B cell (primary cell): ENCODE measurements at regions not wholly inside any gene's neighbourhood (a gene's known extent, or its start where the extent isn't known, plus 50 kb on each side); places are given as distances from the start of the nearest gene placed in this dataset.

Experiments
- ATAC-seq: fragments of 200-7000 bp; cut with Tn5 transposase; one replicate; pipeline ENCODE4 v1.10.0; 2021; ENCODE audit warnings: low read depth, mild to moderate bottlenecking, moderate number of reproducible peaks, moderate library complexity
- CTCF ChIA-PET: fragments of 350-600 bp; sonication (Branson Sonifier 250); formaldehyde crosslinking; loops from one replicate; lab custom pipeline; 2021; ENCODE audit warnings: antibody characterized with exemption, inconsistent platforms; lab: Charles Lee
- POLR2A ChIA-PET: fragments of 350-600 bp; sonication (Branson Sonifier 250); formaldehyde crosslinking; loops from one replicate; lab custom pipeline; 2021; ENCODE audit warnings: antibody characterized with exemption; lab: Charles Lee
- DNase-seq: peaks from one replicate; pipeline ENCODE4 v3.0.0; 2013
- H2AFZ ChIP-seq: 2 replicates; pipeline ENCODE4 v1.6.1; 2012; ENCODE audit warnings: mild to moderate bottlenecking, low read depth, low read length; ENCODE audit not compliant: insufficient read depth, poor library complexity, severe bottlenecking
- H3K27ac ChIP-seq, 2 donors: 1 replicate in 1 of 2; 2 replicates in 1 of 2; pipeline ENCODE4 v1.5.1; 2012 to 2013; ENCODE audit warnings: low read length in 2 of 2, mild to moderate bottlenecking in 2 of 2, moderate library complexity in 1 of 2
- H3K27me3 ChIP-seq, 4 experiments: fragments of 200-600 bp in 1 of 4; sonication (generic) in 1 of 4; replicated peaks in 1 of 4; 1 replicate in 2 of 4; 2 replicates in 2 of 4; pipeline versions ENCODE4 v1.6.1 to v1.7.0; 2013 to 2016; ENCODE audit warnings: low read length in 3 of 4, mild to moderate bottlenecking in 2 of 4, mixed read lengths in 1 of 4, moderate library complexity in 1 of 4; ENCODE audit not compliant: insufficient read depth in 4 of 4, control insufficient read depth in 3 of 4; ENCODE audit errors: control extremely low read depth in 1 of 4
- H3K36me3 ChIP-seq, 2 experiments: replicated peaks in 1 of 2; 1 replicate in 1 of 2; 2 replicates in 1 of 2; pipeline versions ENCODE4 v1.6.1 to v1.7.1; 2013; ENCODE audit warnings: low read length in 1 of 2; ENCODE audit not compliant: insufficient read depth in 2 of 2, control insufficient read depth in 1 of 2; ENCODE audit errors: control extremely low read depth in 1 of 2, extremely low read depth in 1 of 2
- H3K4me1 ChIP-seq, 2 donors: fragments of 200-600 bp in 1 of 2; sonication (generic) in 1 of 2; 1 replicate in 1 of 2; 2 replicates in 1 of 2; pipeline versions ENCODE4 v1.5.1 to v1.6.1; 2013 to 2017; ENCODE audit warnings: low read length in 2 of 2; ENCODE audit not compliant: control insufficient read depth in 2 of 2, insufficient read depth in 2 of 2
- H3K4me2 ChIP-seq: replicated peaks from 2 replicates; pipeline ENCODE3; 2012; ENCODE audit warnings: mild to moderate bottlenecking, low read depth, low read length; ENCODE audit not compliant: poor library complexity, severe bottlenecking
- H3K4me3 ChIP-seq, 5 experiments: fragments of 200-600 bp in 1 of 5; sonication (generic) in 1 of 5; 1 replicate in 3 of 5; 2 replicates in 2 of 5; pipeline versions ENCODE4 v1.5.1 to v1.7.0; 2011 to 2016; ENCODE audit warnings: low read length in 4 of 5, mild to moderate bottlenecking in 4 of 5, low read depth in 2 of 5, control low read depth in 1 of 5, moderate library complexity in 1 of 5; ENCODE audit not compliant: insufficient read depth in 1 of 5; ENCODE audit errors: control extremely low read depth in 1 of 5, extremely low read depth in 1 of 5
- H3K79me2 ChIP-seq: fragments of 200-600 bp; sonication (generic); one replicate; pipeline ENCODE4 v1.6.0; 2016; ENCODE audit warnings: low read length; ENCODE audit not compliant: control insufficient read depth, insufficient read depth
- H3K9ac ChIP-seq: fragments of 200-600 bp; sonication (generic); 2 replicates; pipeline ENCODE4 v1.6.1; 2017; ENCODE audit warnings: mild to moderate bottlenecking, low read length, moderate library complexity
- H3K9me3 ChIP-seq, 3 donors: one replicate each; pipeline versions ENCODE4 v1.6.1 to v1.7.1; 2013; ENCODE audit warnings: low read length in 2 of 3; ENCODE audit not compliant: control insufficient read depth in 2 of 3, insufficient read depth in 1 of 3; ENCODE audit errors: control extremely low read depth in 1 of 3
- H4K20me1 ChIP-seq: 2 replicates; pipeline ENCODE4 v1.6.0; 2012; ENCODE audit warnings: mild to moderate bottlenecking, low read length; ENCODE audit not compliant: insufficient read depth, control insufficient read depth, poor library complexity, severe bottlenecking
- H3K27ac Mint-ChIP-seq: one replicate; pipeline ENCODE4 v1.8.0; 2021; ENCODE audit warnings: mixed read lengths
- H3K27me3 Mint-ChIP-seq: one replicate; pipeline ENCODE4 v1.8.0; 2021; ENCODE audit warnings: mixed read lengths
- H3K4me1 Mint-ChIP-seq: one replicate; pipeline ENCODE4 v1.8.0; 2021; ENCODE audit warnings: mixed read lengths
- H3K4me3 Mint-ChIP-seq: one replicate; pipeline ENCODE4 v1.8.0; 2021; ENCODE audit warnings: mixed read lengths
- H3K9me3 Mint-ChIP-seq: one replicate; pipeline ENCODE4 v1.8.0; 2022; ENCODE audit warnings: mixed read lengths; ENCODE audit not compliant: insufficient read depth
- EZH2 ChIP-seq: IDR thresholded peaks from 2 replicates; pipeline ENCODE4 v1.6.1; 2012; ENCODE audit warnings: borderline replicate concordance, low read depth, mild to moderate bottlenecking, moderate library complexity, low read length; ENCODE audit not compliant: insufficient read depth, poor library complexity, severe bottlenecking
- WGBS: methylation state at CpG from one replicate; pipeline ENCODE4 v1.1.5; 2013; ENCODE audit warnings: missing lambda C conversion rate; ENCODE audit not compliant: insufficient coverage; 5-methylcytosine and 5-hydroxymethylcytosine counted together
- intact Hi-C: fragments of 100-400 bp; cut with micrococcal nuclease; formaldehyde crosslinking; loops from one replicate; pipeline ENCODE4 v1.10.0; 2022
- TF ChIP-seq, protein P1 (sequence below): fragments of 200-600 bp; IDR thresholded peaks from one replicate; pipeline ENCODE4 v1.8.0; 2022; ENCODE audit warnings: antibody characterized with exemption, mild to moderate bottlenecking

DNA sequence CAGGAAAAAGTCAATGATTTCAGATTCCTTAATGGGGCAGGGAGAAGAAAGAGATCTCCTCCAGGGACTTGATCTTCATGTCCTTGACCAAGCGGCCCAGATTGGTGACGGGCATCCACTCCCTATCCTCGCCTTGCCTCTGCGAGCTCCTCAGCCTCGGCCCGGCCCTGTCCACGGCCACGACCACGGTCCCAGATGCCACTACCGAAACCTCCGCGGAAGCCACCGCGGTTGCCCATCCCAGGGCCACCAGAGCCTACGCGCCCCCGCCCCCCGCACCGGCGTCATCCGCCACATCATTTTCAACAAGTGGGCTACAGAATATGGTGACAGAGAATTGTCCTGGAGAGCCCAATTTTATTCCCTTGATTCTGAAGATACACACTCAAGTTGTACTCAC is 751.2 kb upstream of the PABPC4L start:
- Histone ChIP-seq H3K79me2 (no peaks in the 10 kb centered on the region), H3K27me3 (no peaks in the 10 kb centered on the region), H3K36me3 (no peaks in the 10 kb centered on the region), H4K20me1 (no peaks in the 10 kb centered on the region), H3K4me3 (no peak overlapping the region), H3K27ac (no peak overlapping the region), H3K4me1 (no peaks in the 10 kb centered on the region), H3K9me3 (peaks cover 0 to 17% (median 0%) of the 10 kb centered on the region in 3 donors), H2AFZ (no peak overlapping the region), H3K4me2 (no peak overlapping the region), H3K9ac (no peak overlapping the region)
- intact Hi-C loops = no loop called here
- 99% methylated on average over 21 of the region's 21 CpGs for WGBS
- ChIA-PET CTCF (no interaction called here), POLR2A (no interaction called here)
- DNase-seq (no peak), ATAC-seq (no peak)
- Mint-ChIP-seq H3K4me1 (no peaks in the 10 kb centered on the region), H3K4me3 (no peak overlapping the region), H3K27ac (no peak overlapping the region), H3K9me3 (no peaks in the 10 kb centered on the region), H3K27me3 (no peaks in the 10 kb centered on the region)
- TF ChIP-seq, protein P1, sequence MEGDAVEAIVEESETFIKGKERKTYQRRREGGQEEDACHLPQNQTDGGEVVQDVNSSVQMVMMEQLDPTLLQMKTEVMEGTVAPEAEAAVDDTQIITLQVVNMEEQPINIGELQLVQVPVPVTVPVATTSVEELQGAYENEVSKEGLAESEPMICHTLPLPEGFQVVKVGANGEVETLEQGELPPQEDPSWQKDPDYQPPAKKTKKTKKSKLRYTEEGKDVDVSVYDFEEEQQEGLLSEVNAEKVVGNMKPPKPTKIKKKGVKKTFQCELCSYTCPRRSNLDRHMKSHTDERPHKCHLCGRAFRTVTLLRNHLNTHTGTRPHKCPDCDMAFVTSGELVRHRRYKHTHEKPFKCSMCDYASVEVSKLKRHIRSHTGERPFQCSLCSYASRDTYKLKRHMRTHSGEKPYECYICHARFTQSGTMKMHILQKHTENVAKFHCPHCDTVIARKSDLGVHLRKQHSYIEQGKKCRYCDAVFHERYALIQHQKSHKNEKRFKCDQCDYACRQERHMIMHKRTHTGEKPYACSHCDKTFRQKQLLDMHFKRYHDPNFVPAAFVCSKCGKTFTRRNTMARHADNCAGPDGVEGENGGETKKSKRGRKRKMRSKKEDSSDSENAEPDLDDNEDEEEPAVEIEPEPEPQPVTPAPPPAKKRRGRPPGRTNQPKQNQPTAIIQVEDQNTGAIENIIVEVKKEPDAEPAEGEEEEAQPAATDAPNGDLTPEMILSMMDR = no peak
- TF ChIP-seq EZH2 = no peak

DNA sequence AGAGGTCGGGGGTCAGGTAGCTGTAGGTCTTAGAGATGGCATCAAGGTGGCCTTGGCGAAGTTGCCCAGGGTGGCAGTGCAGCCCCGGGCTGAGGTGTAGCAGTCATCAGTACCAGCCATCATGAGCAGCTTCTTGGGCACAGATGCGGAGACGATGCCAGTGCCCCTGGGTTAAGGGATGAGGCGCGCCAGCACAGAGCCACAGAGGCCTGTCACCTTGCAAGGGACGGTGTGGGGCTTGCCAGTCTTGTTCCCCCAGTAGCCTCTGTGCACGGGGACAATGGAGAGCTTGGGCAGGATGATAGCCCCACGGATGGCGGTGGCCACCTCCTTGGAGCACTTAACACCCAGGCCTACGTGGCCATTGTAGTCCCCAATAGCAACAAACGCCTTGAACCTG is 750.7 kb upstream of the PABPC4L start:
- no peak overlapping the region for H3K9ac ChIP-seq
- no peak for DNase-seq
- Mint-ChIP-seq H3K9me3 (no peaks in the 10 kb centered on the region), H3K4me1 (no peaks in the 10 kb centered on the region), H3K27ac (no peak overlapping the region), H3K27me3 (no peaks in the 10 kb centered on the region), H3K4me3 (no peak overlapping the region)
- WGBS = 95% methylated on average over 12 of the region's 13 CpGs
- H3K27ac ChIP-seq = no peak overlapping the region
- no peaks in the 10 kb centered on the region for H3K79me2 ChIP-seq
- intact Hi-C loops = no loop called here
- no peak overlapping the region for H3K4me2 ChIP-seq
- ATAC-seq = no peak
- TF ChIP-seq, protein P1 = no peak
- TF ChIP-seq EZH2 = no peak
- CTCF ChIA-PET = no interaction called here
- no peak overlapping the region for H2AFZ ChIP-seq
- peaks cover 0 to 17% (median 0%) of the 10 kb centered on the region in 3 donors for H3K9me3 ChIP-seq
- H3K27me3 ChIP-seq = no peaks in the 10 kb centered on the region
- H4K20me1 ChIP-seq = no peaks in the 10 kb centered on the region
- POLR2A ChIA-PET = no interaction called here
- no peaks in the 10 kb centered on the region for H3K4me1 ChIP-seq
- no peak overlapping the region for H3K4me3 ChIP-seq
- no peaks in the 10 kb centered on the region for H3K36me3 ChIP-seq
